GM12891 (cell line): ENCODE measurements at regions not wholly inside any gene's neighbourhood (a gene's known extent, or its start where the extent isn't known, plus 50 kb on each side); places are given as distances from the start of the nearest gene placed in this dataset.

Experiments used
- DNase-seq: peaks from one replicate; pipeline ENCODE4 v3.0.0; 2011; ENCODE audit warnings: low spot score; ENCODE audit not compliant: insufficient read length
- FAIRE-seq: peaks from 2 replicates; lab custom pipeline; 2011; peaks lifted over from hg19 to GRCh38; lab: Jason Lieb, UNC
- PAX5 ChIP-seq: IDR thresholded peaks from 2 replicates; pipeline ENCODE4 v1.6.1; 2011; ENCODE audit warnings: low read length, moderate library complexity, mild to moderate bottlenecking; ENCODE audit not compliant: insufficient read depth, severe bottlenecking
- POLR2A ChIP-seq: IDR thresholded peaks from 2 replicates; pipeline ENCODE4 v1.6.1; 2011; ENCODE audit warnings: low read depth, low read length, control low read depth
- POLR2AphosphoS5 ChIP-seq: IDR thresholded peaks from 2 replicates; pipeline ENCODE4 v1.6.1; 2011; ENCODE audit warnings: low read depth, low read length, control low read depth
- POU2F2 ChIP-seq: IDR thresholded peaks from 2 replicates; pipeline ENCODE4 v1.6.1; 2011; ENCODE audit warnings: low read depth, mild to moderate bottlenecking, control low read depth, low read length, moderate library complexity
- SPI1 ChIP-seq: IDR thresholded peaks from 2 replicates; pipeline ENCODE4 v1.6.1; 2011; ENCODE audit warnings: low read depth, low read length, control low read depth
- TAF1 ChIP-seq: IDR thresholded peaks from 2 replicates; pipeline ENCODE4 v1.6.1; 2011; ENCODE audit warnings: low read depth, low read length, control low read depth

DNA sequence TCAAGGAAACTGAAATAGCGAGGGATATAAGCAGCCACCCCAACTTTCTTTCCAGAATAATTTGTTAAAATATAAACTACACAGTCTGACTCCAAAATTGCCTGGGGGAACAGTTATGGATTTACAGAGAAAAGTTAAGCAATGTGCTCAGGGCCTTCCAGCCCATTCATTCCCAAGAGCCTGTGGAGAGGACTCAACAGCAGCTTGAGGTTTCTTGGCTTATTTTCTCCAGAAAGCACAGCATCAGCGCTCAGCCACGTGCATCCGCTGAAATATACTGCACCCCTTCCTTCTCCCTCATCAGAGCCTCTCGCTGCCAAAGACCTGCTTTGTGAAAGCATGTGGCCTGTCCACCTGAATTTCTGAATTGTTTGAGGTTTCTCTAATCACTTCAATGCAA is 375.2 kb upstream of the VWC2 start:
- FAIRE-seq (no peak), DNase-seq (no peak)
- TF ChIP-seq POU2F2 (no peak), PAX5 (no peak)

DNA sequence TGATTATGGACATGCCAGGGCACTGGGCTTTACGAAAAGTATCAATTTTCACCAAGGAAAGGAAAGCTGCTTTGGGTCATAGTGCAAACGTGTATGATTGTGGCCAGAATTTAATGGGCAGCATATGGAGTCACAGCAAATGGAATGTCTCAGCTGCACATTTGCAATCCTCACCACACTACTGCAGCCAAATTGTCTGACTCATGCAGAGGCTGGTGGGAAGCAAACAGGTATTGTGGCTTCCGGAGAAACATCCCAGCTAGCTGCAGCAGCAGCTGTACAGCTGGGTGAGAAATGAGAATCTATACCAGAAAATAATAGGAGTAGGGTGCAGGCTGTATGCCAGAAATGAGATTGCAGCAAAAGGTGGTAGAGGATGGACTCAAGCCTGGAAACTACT is 374.7 kb upstream of the VWC2 start:
- FAIRE-seq (no peak), DNase-seq (no peak)
- TF ChIP-seq SPI1 (no peak), POLR2AphosphoS5 (no peak), POLR2A (no peak)

- TF ChIP-seq POLR2AphosphoS5 (no peak), PAX5 (no peak), TAF1 (no peak), POLR2A (no peak), POU2F2 (no peak), SPI1 (no peak)
- DNase-seq (no peak), FAIRE-seq (no peak)
Observed at GRCh38 chr7:49400891-49401550, 372.4 kb upstream of the VWC2 start.

- TF ChIP-seq POU2F2 = no peak
- TF ChIP-seq POLR2AphosphoS5 = no peak
- no peak for TF ChIP-seq POLR2A
- TF ChIP-seq TAF1 = no peak
- TF ChIP-seq SPI1 = no peak
- no peak for TF ChIP-seq PAX5
- DNase-seq = no peak
- no peak for FAIRE-seq
Observed at GRCh38 chr7:49403844-49404243, 369.6 kb upstream of the VWC2 start.

DNA sequence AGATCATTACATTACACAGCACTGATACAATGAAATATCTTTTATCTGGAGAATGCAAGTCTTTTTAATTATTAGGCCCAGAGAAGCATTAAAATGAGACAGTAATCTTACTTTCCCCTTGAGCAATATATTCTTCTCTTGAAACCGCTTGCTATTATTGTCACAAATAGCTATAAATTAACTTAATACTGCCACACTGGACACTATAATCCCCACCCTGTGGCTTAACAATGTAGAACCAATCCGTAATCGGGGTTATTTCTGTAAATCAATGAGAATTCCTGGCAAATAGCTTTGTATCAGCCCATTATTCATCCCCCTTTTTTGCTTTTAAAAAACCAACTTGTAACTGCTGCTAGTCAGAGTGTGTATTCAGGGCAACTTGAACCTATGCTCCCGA is 366.2 kb upstream of the VWC2 start:
- DNase-seq (no peak), FAIRE-seq (no peak)
- no peak for TF ChIP-seq SPI1
- TF ChIP-seq POLR2A = no peak
- no peak for TF ChIP-seq PAX5
- no peak for TF ChIP-seq POLR2AphosphoS5
- TF ChIP-seq POU2F2 = no peak
- no peak for TF ChIP-seq TAF1

DNA sequence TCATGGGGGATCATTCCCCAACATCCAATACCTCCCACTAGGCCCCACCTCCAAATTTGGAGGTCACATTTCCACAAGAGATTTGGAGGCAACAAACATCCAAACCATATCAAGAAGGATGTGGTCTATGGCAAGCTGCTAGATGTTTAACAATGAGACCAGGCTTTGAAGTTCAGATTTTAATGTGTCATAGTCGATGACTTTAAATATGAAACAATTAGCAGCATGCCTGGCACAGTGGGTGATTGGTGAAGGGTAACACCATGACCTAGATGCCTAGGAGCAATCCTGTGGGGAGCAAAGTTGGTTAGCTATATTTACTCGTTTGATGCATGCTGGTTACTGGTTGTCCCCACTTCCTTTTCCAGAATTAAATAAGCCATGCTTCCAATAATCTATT is 356.4 kb upstream of the VWC2 start:
- no peak for TF ChIP-seq POLR2A
- TF ChIP-seq TAF1 = no peak
- no peak for TF ChIP-seq SPI1
- no peak for TF ChIP-seq PAX5
- no peak for TF ChIP-seq POLR2AphosphoS5
- no peak for TF ChIP-seq POU2F2
- DNase-seq = no peak
- no peak for FAIRE-seq

- no peak for FAIRE-seq
- TF ChIP-seq POLR2A (no peak), POLR2AphosphoS5 (no peak), POU2F2 (no peak), PAX5 (no peak), TAF1 (no peak), SPI1 (no peak)
- DNase-seq = no peak
Observed at GRCh38 chr7:49418963-49419362, 354.5 kb upstream of the VWC2 start.

DNA sequence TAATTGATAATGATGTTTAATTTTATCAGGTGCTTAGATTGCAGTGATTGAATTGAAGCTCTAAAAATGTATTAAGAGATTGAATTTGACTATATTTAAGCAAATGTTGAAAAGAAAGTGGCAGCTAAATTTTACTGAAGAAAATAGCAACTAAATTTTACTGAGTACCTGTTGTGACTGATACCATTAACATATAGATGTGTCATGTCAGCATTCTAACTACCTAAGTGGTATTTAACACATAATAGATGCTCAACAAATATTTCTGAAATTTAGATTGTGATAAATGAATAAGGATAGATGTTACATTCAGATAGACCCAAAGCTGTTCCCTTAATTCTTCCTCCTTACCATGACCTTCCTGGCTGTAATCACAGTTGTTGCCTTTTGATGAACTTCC is 350.9 kb upstream of the VWC2 start:
- no peak for DNase-seq
- FAIRE-seq = no peak

GRCh38 chr7:49424109-49424508 is 349.3 kb upstream of the VWC2 start:
- FAIRE-seq = no peak
- TF ChIP-seq POLR2A = no peak

More for the DNA sequence above, 350.9 kb upstream of the VWC2 start:
- TF ChIP-seq TAF1 (no peak), SPI1 (no peak), POLR2AphosphoS5 (no peak), PAX5 (no peak), POU2F2 (no peak), POLR2A (no peak)

GRCh38 chr7:49425277-49425818 is 348.1 kb upstream of the VWC2 start:
- TF ChIP-seq POLR2A = no peak
- no peak for TF ChIP-seq POU2F2
- TF ChIP-seq TAF1 = no peak
- TF ChIP-seq SPI1 = no peak
- TF ChIP-seq POLR2AphosphoS5 = no peak
- TF ChIP-seq PAX5 = no peak
- DNase-seq (no peak), FAIRE-seq (no peak)

More at GRCh38 chr7:49424109-49424508, 349.3 kb upstream of the VWC2 start:
- no peak for DNase-seq
